ENCODE measurements at regions not wholly inside any gene's neighbourhood (a gene's known extent, or its start where the extent isn't known, plus 50 kb on each side); places are given as distances from the start of the nearest gene placed in this dataset.
A peak's percentile ranks its signal among the peaks of the same experiment; 100 is the strongest.

DNA sequence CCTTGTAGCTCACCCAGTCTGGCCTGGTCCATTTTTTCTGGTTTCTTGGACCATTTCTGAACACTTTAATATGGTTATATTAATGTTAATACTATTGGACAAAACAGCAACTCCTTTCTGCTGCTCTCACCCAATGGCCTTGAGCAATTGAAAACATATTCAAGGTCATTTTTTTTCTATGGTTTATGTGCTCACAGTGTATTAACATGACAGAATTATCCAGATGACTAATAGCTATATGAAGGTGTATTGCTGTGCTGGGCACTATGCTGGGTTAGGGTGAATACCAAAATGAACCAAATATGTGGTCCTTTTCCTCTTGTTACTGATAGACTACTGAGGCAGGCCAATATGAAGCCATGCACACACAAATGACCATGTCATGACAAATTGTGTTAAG lies 591.6 kb upstream of the PLXNA2 start:
- TF ChIP-seq RAD21 (conservative IDR thresholded peaks at IDR 0.05) (no peak), EP300 (conservative IDR thresholded peaks at IDR 0.05; ENCODE audit: poor library complexity, severe bottlenecking) (no peak), SMC3 (conservative IDR thresholded peaks at IDR 0.05; ENCODE audit: poor library complexity) (no peak), REST (IDR thresholded peaks at IDR 0.05; ENCODE audit: borderline replicate concordance) (no peak), POLR2AphosphoS5 (IDR thresholded peaks at IDR 0.05) (no peak), MXI1 (conservative IDR thresholded peaks at IDR 0.05; ENCODE audit: poor library complexity, severe bottlenecking) (no peak), TAF1 (IDR thresholded peaks at IDR 0.05; ENCODE audit: low read depth) (no peak), EZH2 (IDR thresholded peaks at IDR 0.05; ENCODE audit: borderline replicate concordance, insufficient read depth, low read length, poor library complexity, severe bottlenecking) (no peak)
- TF ChIP-seq, protein P1, sequence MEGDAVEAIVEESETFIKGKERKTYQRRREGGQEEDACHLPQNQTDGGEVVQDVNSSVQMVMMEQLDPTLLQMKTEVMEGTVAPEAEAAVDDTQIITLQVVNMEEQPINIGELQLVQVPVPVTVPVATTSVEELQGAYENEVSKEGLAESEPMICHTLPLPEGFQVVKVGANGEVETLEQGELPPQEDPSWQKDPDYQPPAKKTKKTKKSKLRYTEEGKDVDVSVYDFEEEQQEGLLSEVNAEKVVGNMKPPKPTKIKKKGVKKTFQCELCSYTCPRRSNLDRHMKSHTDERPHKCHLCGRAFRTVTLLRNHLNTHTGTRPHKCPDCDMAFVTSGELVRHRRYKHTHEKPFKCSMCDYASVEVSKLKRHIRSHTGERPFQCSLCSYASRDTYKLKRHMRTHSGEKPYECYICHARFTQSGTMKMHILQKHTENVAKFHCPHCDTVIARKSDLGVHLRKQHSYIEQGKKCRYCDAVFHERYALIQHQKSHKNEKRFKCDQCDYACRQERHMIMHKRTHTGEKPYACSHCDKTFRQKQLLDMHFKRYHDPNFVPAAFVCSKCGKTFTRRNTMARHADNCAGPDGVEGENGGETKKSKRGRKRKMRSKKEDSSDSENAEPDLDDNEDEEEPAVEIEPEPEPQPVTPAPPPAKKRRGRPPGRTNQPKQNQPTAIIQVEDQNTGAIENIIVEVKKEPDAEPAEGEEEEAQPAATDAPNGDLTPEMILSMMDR (IDR thresholded peaks at IDR 0.05; ENCODE audit: poor library complexity, severe bottlenecking): no peak
- no peaks in the 10 kb centered on the region for H3K36me3 ChIP-seq (ENCODE audit: insufficient read depth, low read length)
- no peak overlapping the region for H2AFZ ChIP-seq (ENCODE audit: low read depth, low read length)
- H3F3A ChIP-seq (ENCODE audit: insufficient read depth, low read length, poor library complexity, severe bottlenecking): no peaks in the 10 kb centered on the region
- H3K9me2 ChIP-seq (ENCODE audit: insufficient read depth, low read length): no peaks in the 10 kb centered on the region
- no peaks in the 10 kb centered on the region for H3K27me3 ChIP-seq (ENCODE audit: insufficient read depth, low read depth, low read length)
- H3K4me2 ChIP-seq (ENCODE audit: low read length): no peak overlapping the region
- H4K20me1 ChIP-seq (ENCODE audit: insufficient read depth): no peaks in the 10 kb centered on the region
- no peak overlapping the region for H3K4me3 ChIP-seq (ENCODE audit: low read length)
- no peaks in the 10 kb centered on the region for H3K79me2 ChIP-seq (replicated peaks; ENCODE audit: insufficient read depth, low read length)
- peak overlapping the region; percentile 83 for H3K27ac ChIP-seq (ENCODE audit: low read length)
- no peak overlapping the region for H3K9ac ChIP-seq (ENCODE audit: low read length)
- no peaks in the 10 kb centered on the region for H3K9me3 ChIP-seq (ENCODE audit: low read length)

- no peaks in the 10 kb centered on the region for H3K79me2 ChIP-seq (replicated peaks; ENCODE audit: insufficient read depth, low read length)
- H3K9me2 ChIP-seq (ENCODE audit: insufficient read depth, low read length): no peaks in the 10 kb centered on the region
- H2AFZ ChIP-seq (ENCODE audit: low read depth, low read length): no peak overlapping the region
- H3K27me3 ChIP-seq (ENCODE audit: insufficient read depth, low read depth, low read length): no peaks in the 10 kb centered on the region
- TF ChIP-seq EP300 (conservative IDR thresholded peaks at IDR 0.05; ENCODE audit: poor library complexity, severe bottlenecking) (no peak), TAF1 (IDR thresholded peaks at IDR 0.05; ENCODE audit: low read depth) (no peak), SMC3 (conservative IDR thresholded peaks at IDR 0.05; ENCODE audit: poor library complexity) (no peak), POLR2AphosphoS5 (IDR thresholded peaks at IDR 0.05) (no peak), REST (IDR thresholded peaks at IDR 0.05; ENCODE audit: borderline replicate concordance) (no peak), MXI1 (conservative IDR thresholded peaks at IDR 0.05; ENCODE audit: poor library complexity, severe bottlenecking) (no peak), RAD21 (conservative IDR thresholded peaks at IDR 0.05) (no peak), EZH2 (IDR thresholded peaks at IDR 0.05; ENCODE audit: borderline replicate concordance, insufficient read depth, low read length, poor library complexity, severe bottlenecking) (no peak)
- TF ChIP-seq, protein P1 (IDR thresholded peaks at IDR 0.05; ENCODE audit: poor library complexity, severe bottlenecking): no peak
- no peaks in the 10 kb centered on the region for H4K20me1 ChIP-seq (ENCODE audit: insufficient read depth)
- no peak overlapping the region for H3K4me2 ChIP-seq (ENCODE audit: low read length)
- no peak overlapping the region for H3K9ac ChIP-seq (ENCODE audit: low read length)
- H3K4me3 ChIP-seq (ENCODE audit: low read length): no peak overlapping the region
- H3F3A ChIP-seq (ENCODE audit: insufficient read depth, low read length, poor library complexity, severe bottlenecking): no peaks in the 10 kb centered on the region
- no peaks in the 10 kb centered on the region for H3K9me3 ChIP-seq (ENCODE audit: low read length)
- no peaks in the 10 kb centered on the region for H3K36me3 ChIP-seq (ENCODE audit: insufficient read depth, low read length)
- no peak overlapping the region for H3K27ac ChIP-seq (ENCODE audit: low read length)
Observed at GRCh38 chr1:208837242-208837641, 593.1 kb upstream of the PLXNA2 start.
